ENCODE measurements at regions not wholly inside any gene's neighbourhood (a gene's known extent, or its start where the extent isn't known, plus 50 kb on each side); places are given as distances from the start of the nearest gene placed in this dataset.
"Not testable (repeated sequence)": the region's sequence is repeated elsewhere in the genome, so short reads cannot be mapped to it uniquely, and the experiment has no call there.

DNA sequence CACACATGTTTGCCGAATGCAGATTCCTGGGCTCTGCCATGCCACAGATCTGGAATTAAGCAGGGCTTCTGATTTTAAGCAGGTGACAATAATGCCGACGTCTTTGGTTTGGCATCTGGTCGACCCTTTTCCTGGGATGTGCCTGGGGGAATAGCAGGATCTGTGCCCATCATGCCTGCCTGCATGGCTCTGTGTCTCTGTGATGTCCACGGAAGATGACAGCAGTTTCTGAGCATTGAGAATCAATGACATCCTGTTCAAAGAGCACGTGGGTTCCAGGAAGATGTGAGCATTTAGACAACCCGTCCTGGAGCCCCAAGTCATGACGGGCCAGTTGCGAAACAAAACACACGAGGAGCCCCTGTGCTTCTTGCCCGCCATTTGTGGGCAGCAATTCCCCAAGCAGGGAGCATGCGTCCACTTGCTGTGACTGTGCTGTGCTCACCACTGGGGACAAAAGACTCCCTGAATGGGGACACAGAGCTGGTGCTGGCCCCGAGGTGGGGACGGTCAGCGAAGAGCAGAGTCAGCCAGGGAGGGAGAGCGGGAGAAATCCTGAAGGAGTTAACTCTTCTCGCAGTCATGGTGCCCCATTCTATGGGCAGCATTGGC is 110.1 kb downstream of the ERMARD start:
- DNase-seq (ENCODE audit: low read depth, low spot score), result no peak
- in situ Hi-C loops (cut with HindIII; ENCODE audit: low pct_unique_long_range_greater_than_20kb, low sequenced_read_pairs), result no loop called here

DNA sequence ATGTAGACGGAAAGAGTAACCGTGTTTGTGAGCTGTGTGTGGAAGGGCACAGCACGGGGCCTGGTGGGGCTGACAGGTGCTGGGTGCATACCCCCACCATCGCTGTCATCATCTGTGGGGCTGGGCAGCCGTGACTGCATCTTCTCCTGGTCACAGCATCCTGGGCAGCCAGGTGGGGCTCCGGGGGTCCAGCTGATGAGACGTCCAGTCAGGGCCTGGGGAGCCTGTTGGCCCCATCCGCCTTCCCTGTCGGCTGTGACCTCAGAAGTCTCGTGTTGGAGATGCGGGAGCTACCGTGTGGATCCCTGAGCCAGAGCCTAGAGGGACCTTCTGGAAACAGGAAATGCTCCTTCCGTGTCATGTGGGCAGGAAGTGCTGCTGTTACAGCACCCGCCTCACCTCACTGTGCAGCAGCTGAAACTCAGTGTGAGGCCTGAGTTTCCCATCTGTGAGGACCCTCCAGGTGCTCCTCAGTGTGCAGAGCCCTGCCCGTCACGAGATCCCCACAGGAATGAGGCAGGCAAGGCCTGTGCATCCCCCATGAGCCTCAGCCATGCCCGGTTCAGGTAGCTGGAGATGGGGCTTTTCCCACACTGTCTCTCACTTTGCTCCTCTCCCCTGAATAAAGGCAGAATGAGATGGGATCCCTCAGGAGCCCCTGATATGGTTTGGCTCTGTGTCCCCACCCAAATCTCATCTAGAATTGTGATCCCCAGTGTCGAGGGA is 108.7 kb downstream of the ERMARD start:
- in situ Hi-C loops (cut with HindIII; ENCODE audit: low pct_unique_long_range_greater_than_20kb, low sequenced_read_pairs), result no loop called here
- DNase-seq (ENCODE audit: low read depth, low spot score), result no peak

DNA sequence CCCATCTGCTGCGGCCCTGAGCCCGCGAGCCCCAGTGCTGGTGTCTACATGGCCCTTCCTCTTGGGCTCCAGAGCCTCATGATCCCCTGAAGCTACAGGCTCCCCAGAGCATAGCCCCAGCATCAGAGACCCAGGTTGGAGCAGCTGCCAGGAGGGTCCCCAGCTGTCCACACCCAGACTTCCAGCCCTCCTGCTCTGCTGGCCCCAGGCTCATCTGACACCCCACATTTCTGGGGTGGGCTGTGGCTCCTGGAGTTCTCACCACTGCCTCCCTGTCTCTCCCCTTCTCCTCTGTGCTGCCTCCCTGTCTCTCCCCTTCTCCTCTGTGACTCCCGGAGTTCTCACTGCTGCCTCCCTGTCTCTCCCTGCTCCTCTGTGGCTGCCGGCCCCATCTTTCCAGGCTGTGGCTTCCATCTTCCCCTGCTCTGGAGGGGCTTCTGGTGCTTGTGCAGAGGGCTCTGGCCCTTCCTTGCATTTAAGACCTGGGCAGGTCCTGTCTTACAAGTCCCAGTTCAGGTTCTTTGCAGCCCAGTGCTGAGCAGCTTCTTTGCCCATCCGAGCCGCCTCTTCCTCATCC is 108.1 kb downstream of the ERMARD start:
- in situ Hi-C loops (cut with HindIII; ENCODE audit: low pct_unique_long_range_greater_than_20kb, low sequenced_read_pairs), result no loop called here
- DNase-seq (ENCODE audit: low read depth, low spot score), result no peak

DNA sequence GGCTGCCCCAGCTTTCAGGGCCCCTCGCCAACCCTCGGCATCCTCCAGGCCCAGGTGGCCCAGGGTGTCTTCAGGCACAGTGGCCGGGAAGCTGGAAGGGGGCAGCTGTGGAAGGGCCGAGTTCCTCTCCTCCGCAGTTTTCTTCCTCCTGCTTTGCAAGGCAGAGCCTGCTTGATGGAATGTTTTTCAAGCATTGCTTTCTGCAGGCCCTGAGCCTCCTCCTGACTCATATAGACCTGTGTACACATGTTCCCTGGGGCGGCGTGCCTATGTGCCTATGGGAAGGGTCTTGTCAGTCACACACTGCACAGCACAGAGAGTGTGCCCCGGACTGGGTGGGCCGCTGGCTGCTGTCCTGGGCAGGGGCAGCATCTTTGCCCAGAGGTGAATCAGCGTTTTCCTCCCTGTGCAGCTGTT is 107.5 kb downstream of the ERMARD start:
- in situ Hi-C loops (cut with HindIII; ENCODE audit: low pct_unique_long_range_greater_than_20kb, low sequenced_read_pairs), result no loop called here
- no peak for DNase-seq (ENCODE audit: low read depth, low spot score)

DNA sequence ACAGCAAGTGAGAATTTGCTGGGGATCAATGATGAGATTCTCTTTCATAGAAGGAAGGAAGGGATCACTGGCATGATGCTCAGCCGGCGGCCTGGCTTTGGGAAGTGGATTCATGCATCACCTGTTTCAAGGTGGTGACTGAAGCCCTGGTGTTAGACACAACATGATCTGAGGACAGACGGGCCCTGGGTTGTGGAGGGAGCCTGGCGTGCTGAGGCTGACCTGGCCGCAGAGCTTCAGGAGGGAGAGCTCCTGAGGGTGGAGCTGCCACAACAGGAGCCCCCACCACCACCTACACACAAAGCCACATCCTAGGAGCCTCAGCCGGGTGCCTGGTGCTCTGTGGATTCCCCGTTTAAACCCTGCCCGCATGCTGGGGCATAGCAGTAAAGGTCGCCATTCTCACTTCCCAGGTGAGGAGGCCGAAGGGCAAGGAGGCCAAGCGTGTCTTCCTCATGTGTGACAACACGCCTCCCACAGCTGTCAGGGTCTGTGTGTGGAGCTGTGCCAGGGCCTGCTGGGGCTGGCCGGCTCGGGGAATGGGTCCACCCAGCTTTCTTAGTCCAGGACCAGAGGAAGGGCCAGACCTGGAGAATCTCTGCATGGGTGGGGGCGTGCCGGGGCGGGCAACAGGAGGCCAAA is 107.0 kb downstream of the ERMARD start:
- in situ Hi-C loops (cut with HindIII; ENCODE audit: low pct_unique_long_range_greater_than_20kb, low sequenced_read_pairs), result no loop called here
- no peak for DNase-seq (ENCODE audit: low read depth, low spot score)

DNA sequence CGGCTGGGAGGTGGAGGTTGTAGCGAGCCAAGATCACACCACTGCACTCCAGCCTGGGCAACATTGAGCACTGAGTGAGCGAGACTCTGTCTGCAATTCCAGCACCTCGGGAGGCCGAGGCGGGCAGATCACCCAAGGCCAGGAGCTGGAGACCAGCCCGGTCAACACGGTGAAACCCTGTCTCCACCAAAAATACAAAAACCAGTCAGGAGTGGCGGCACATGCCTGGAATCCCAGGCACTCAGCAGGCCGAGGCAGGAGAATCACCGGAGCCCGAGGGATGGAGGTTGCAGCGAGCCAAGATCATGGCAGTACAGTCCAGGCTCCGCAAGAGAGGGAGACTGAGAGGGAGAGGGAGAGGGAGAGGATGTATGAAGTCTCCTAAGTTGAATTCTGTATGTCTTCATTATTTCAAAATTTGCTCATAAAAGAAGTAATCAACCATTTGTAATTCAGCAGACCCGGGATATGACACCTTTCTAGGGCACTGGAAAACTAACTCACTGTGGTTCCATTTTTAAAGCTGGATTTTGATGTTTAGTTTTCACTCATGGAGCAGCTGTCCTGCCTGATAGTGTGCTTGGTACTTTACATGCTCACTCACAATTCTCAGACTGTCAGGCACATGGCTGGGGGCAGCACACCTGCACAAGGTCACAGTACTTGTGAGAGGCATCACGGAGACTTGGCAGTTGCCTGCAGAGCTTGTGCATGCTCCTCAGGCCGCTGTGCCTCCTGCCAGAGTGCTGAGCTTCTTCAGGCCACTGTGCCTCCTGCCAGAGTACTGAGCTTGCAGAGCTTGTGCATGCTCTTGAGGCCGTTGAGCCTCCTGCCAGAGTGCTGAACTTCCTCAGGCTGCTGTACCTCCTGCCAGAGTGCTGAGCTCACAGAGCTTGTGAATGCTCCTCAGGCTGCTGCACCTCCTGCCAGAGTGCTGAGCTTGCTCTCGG is 106.2 kb downstream of the ERMARD start:
- no peak for DNase-seq (ENCODE audit: low read depth, low spot score)
- in situ Hi-C loops (cut with HindIII; ENCODE audit: low pct_unique_long_range_greater_than_20kb, low sequenced_read_pairs), result no loop called here

DNA sequence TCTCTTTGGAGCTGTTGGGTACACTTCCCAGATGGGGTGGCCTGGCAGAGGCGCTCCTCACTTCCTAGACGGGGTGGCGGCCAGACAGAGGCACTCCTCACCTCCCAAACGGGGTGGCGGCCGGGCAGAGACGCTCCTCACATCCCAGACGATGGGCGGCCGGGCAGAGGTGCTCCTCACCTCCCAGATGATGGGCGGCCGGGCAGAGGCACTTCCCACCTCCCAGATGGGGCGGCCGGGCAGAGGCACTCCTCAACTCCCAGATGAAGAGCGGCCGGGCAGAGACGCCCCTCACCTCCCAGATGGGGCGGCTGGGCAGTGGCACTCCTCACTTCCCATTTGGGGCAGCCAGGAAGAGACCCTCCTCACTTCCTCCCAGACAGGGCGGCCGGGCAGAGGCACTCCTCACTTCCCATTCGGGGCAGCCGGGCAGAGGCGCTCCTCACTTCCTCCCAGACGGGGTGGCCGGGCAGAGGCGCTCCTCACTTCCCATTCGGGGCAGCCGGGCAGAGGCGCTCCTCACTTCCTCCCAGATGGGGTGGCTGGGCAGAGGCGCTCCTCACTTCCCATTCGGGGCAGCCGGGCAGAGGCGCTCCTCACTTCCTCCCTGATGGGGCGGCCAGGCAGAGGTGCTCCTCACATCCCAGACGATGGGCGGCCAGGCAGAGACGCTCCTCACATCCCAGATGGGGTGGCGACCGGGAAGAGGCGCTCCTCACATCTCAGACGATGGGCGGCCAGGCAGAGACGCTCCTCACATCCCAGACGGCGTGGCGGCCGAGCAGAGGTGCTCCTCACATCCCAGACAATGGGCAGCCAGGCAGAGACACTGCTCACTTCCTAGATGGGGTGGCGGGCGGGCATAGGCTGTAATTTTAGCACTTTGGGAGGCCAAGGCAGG is 105.3 kb downstream of the ERMARD start:
- DNase-seq (ENCODE audit: low read depth, low spot score); in situ Hi-C loops (cut with HindIII; ENCODE audit: low pct_unique_long_range_greater_than_20kb, low sequenced_read_pairs): not testable (repeated sequence)

DNA sequence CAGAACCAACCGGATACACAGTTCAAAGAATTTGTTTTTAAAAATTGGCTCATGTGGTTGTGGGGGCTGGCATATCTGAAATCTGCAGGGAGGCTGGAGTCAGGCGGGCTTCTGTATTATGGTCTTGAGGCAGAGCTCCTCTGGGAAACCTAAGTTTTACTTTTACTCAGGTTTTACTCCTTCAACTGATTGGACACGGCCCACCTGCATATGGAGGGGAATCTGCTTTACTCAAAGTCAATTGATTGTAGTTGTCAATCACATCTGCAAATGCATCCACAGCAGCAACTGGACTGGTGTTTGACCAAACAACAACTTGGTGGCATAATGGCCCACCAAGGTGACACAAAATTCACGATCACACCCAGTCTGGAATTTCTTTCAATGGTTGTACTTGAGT is 103.4 kb downstream of the ERMARD start:
- DNase-seq (ENCODE audit: low read depth, low spot score), result no peak
- in situ Hi-C loops (cut with HindIII; ENCODE audit: low pct_unique_long_range_greater_than_20kb, low sequenced_read_pairs), result no loop called here

DNA sequence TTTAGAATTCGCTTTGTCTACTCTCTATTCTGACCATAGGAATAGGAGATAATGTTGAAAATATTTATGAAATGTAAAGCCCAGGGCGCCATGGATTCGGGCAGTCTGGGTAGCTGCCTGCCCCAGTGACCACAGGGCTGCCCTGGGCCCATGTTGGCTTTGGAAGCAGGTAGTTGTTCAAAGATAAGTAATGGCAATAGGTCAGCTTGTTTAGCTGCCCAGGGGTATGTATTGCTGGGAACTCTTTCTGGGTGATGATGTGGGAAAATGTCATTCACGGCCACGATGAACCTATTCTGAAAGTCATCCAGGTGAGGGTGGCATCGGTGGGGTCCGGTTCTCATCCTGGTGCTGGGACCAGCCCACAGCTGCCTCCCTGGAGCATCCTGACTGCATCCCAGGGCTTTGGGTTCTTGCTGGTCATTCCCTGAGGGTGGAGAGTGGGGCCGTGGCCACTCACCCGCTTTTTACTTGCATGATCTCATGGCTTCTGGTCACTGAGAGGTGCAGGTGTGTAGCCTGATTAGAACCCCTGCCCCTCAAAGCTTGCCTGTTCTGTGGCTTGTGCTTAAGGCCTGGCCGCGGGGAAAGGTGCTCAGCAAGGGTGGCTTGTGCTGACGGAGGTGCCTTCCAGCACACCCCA is 102.8 kb downstream of the ERMARD start:
- in situ Hi-C loops (cut with HindIII; ENCODE audit: low pct_unique_long_range_greater_than_20kb, low sequenced_read_pairs), result no loop called here
- DNase-seq (ENCODE audit: low read depth, low spot score), result no peak

DNA sequence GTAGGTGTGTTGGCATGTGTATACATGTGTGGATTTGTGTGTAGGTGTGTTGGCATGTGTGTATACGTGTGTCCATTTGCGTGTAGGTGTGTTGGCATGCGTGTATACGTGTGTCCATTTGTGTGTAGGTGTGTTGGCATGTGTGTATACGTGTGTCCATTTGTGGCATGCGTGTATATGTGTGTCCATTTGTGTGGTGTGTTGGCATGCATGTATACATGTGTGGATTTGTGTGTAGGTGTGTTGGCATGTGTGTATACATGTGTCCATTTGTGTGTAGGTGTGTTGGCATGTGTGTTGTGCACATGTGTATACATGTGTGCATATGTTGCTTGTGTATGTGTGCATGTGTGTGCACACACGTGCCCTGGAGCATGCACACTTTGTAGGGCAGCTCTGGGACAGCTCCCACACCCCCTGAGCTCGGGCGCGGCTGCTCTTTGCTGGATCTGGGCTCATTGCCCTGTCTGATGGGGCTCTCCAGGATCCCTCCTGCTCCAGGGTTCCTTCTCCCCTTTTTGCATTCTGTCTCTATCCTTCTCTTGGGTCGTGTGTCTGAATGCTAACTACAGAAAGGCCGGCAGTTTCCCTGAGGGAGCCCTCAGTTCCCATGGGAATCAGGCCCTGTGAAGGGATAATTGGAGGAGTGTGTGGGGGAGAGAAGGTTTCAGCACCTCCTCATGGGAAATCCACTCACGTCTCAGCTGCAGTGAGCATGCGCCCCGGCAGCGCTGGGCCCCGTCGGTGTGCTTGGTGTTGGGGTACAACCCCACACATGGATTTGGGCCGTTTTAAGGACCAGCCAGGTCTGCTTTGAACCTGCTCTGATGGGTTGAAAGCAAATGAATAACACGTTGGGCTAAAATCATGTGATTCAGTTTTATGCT is 102.0 kb downstream of the ERMARD start:
- in situ Hi-C loops (cut with HindIII; ENCODE audit: low pct_unique_long_range_greater_than_20kb, low sequenced_read_pairs), result no loop called here
- DNase-seq (ENCODE audit: low read depth, low spot score), result no peak

DNA sequence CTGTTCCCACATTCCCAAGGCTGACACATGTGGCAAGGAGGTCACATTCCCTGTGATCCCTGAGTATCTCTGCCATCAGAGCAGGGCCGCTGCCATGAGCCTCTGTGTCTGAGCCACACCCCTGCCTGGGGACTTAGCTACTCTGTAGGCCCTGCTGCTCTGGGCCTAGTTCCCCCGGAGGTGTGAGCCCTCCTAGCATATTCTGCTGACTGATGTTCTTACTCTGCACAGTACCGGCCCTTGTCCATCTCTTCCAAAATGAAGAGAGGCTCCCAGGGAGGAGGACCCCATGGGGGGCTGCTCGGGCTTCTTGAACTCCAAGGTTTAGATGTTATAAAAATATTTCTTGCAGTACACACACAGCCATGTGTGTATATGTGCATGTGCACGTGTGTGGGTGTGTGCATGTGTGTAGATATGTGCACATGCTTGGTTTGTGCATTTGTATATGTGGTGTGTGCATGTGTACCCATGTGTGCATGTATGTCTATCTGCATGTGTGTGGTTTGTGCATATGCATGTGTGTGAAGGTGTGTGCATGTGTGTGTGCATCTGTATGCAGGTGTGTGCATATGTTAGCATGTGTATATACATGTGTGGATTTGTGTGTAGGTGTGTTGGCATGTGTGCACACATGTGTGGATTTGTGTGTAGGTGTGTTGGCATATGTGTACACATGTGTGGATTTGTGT is 101.2 kb downstream of the ERMARD start:
- in situ Hi-C loops (cut with HindIII; ENCODE audit: low pct_unique_long_range_greater_than_20kb, low sequenced_read_pairs), result no loop called here
- DNase-seq (ENCODE audit: low read depth, low spot score), result no peak

DNA sequence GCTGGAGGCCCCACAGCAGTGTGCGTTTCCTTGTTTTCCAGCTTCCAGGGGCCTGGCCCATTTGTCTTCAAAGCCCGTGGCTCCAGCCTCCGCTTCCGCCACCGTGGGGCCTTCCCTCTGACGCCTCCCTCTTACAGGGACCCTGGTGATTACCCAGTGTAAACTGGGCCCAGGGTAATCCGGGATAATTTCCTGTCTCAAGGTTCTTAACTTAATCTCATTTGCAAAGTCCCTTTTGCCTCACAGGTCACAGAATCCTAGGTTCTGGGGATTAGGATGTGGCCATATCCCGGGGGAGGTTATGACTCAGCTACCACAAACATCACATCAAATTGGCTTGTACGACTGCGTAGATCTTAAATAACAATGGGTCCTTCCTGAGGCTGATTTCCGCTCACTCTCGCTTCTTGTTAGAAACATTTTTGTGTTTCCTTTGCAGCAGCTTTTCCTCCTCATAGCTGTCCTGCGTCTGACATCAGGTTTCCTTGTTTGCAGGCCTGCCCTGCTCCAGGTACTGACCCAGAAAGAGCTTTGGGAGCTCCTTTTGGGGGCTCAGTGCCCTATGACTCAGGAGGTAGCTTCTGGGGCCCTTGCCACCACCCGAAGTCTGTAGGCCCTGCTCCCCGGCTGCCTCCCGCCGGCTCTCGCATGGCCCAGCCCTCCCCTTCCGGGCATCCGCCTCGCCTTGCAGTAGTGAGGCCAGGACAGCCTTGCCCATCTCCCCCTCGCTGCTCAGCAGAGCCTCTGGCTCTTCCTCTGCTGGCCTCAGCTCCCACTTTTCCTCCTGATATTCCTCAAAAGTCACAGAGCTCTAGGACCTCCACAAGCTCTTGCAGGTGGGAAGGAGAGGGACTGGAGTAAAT is 100.5 kb downstream of the ERMARD start:
- in situ Hi-C loops (cut with HindIII; ENCODE audit: low pct_unique_long_range_greater_than_20kb, low sequenced_read_pairs), result no loop called here
- DNase-seq (ENCODE audit: low read depth, low spot score), result no peak

DNA sequence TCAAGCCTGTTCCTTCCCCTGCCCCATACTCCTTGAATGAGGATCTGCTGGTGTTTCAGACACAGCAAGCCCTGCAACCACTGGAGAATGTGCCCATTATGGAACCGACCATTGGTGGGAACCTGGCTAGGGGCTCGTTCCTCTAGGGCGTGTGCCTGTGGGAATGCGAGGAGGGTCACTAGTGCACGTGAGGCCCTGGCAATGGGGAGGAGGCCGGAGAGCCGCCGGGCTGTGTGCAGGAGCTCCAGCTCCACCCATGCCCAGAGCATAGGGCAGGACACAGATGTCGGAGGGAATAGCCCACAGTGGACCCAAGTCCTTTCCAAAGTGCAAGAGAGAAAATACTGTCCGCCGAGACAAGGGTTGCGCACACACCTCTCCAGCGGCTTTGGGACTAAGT is 99.3 kb downstream of the ERMARD start:
- DNase-seq (ENCODE audit: low read depth, low spot score), result no peak
- in situ Hi-C loops (cut with HindIII; ENCODE audit: low pct_unique_long_range_greater_than_20kb, low sequenced_read_pairs), result no loop called here

DNA sequence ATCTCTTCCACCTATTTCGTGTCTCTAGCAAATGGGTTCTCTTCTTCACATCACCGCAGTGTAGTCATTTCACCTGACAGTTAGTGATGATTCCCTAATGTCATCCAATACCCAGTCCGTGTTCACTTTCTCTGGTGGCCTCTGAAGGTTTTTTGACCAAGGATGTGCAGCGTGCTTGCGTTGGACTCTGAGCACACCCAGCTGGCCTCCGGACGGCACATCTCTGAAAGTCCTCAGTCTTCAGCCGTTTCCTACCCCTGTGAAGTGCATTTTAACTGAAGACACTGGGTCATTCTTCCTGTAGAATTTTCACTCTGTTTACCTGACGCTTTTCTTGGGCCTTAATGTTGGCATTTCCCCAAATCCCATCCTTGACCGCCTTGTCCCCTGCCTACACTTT is 98.7 kb downstream of the ERMARD start:
- no peak for DNase-seq (ENCODE audit: low read depth, low spot score)
- in situ Hi-C loops (cut with HindIII; ENCODE audit: low pct_unique_long_range_greater_than_20kb, low sequenced_read_pairs), result no loop called here

Measured in SK-MEL-5 (cell line).